ENCODE measurements at regions not wholly inside any gene's neighbourhood (a gene's known extent, or its start where the extent isn't known, plus 50 kb on each side); places are given as distances from the start of the nearest gene placed in this dataset.

- DNase-seq (ENCODE audit: insufficient read length, low spot score, missing footprints) = no peak
- no peak for TF ChIP-seq CTCF (IDR thresholded peaks at IDR 0.05; ENCODE audit: extremely low read depth, low read depth, low read length)
Observed at GRCh38 chr13:33752094-33752493, 65.9 kb upstream of the RFC3 start.

GRCh38 chr13:33752597-33752996 lies 65.4 kb upstream of the RFC3 start:
- no peak for DNase-seq (ENCODE audit: insufficient read length, low spot score, missing footprints)
- no peak overlapping the region for H3K4me2 ChIP-seq (ENCODE audit: insufficient read depth, low read length)
- H3K4me3 ChIP-seq (ENCODE audit: insufficient read depth, low read length) = no peak overlapping the region
- peaks cover 13% of the 10 kb centered on the region for H3K27me3 ChIP-seq (ENCODE audit: insufficient read depth, low read length)
- H3K9me3 ChIP-seq (ENCODE audit: low read depth, low read length) = no peaks in the 10 kb centered on the region
- H3K36me3 ChIP-seq (ENCODE audit: insufficient read depth, low read length) = no peaks in the 10 kb centered on the region
- H4K20me1 ChIP-seq (ENCODE audit: insufficient read depth, low read length) = no peaks in the 10 kb centered on the region
- H3K27ac ChIP-seq (ENCODE audit: low read depth, low read length) = no peak overlapping the region
- no peaks in the 10 kb centered on the region for H3K79me2 ChIP-seq (ENCODE audit: insufficient read depth, low read length)
- H2AFZ ChIP-seq (ENCODE audit: low read length) = no peak overlapping the region
- TF ChIP-seq CTCF (IDR thresholded peaks at IDR 0.05; ENCODE audit: extremely low read depth, low read depth, low read length) = no peak
- H3K4me1 ChIP-seq (ENCODE audit: insufficient read depth, low read length) = peaks cover 9% of the 10 kb centered on the region

More at GRCh38 chr13:33752094-33752493, 65.9 kb upstream of the RFC3 start:
- H3K27me3 ChIP-seq (ENCODE audit: insufficient read depth, low read length) = peaks cover 13% of the 10 kb centered on the region
- no peak overlapping the region for H3K27ac ChIP-seq (ENCODE audit: low read depth, low read length)
- H3K4me3 ChIP-seq (ENCODE audit: insufficient read depth, low read length) = no peak overlapping the region
- H2AFZ ChIP-seq (ENCODE audit: low read length) = no peak overlapping the region
- no peaks in the 10 kb centered on the region for H3K79me2 ChIP-seq (ENCODE audit: insufficient read depth, low read length)
- no peak overlapping the region for H3K4me2 ChIP-seq (ENCODE audit: insufficient read depth, low read length)
- H3K36me3 ChIP-seq (ENCODE audit: insufficient read depth, low read length) = no peaks in the 10 kb centered on the region
- H4K20me1 ChIP-seq (ENCODE audit: insufficient read depth, low read length) = no peaks in the 10 kb centered on the region
- peaks cover 9% of the 10 kb centered on the region for H3K4me1 ChIP-seq (ENCODE audit: insufficient read depth, low read length)
- H3K9me3 ChIP-seq (ENCODE audit: low read depth, low read length) = no peaks in the 10 kb centered on the region

- DNase-seq (ENCODE audit: insufficient read length, low spot score, missing footprints) = no peak
- Histone ChIP-seq H4K20me1 (ENCODE audit: insufficient read depth, low read length) (no peaks in the 10 kb centered on the region), H3K4me1 (ENCODE audit: insufficient read depth, low read length) (no peaks in the 10 kb centered on the region), H3K79me2 (ENCODE audit: insufficient read depth, low read length) (no peaks in the 10 kb centered on the region), H3K27ac (ENCODE audit: low read depth, low read length) (no peak overlapping the region), H2AFZ (ENCODE audit: low read length) (no peak overlapping the region), H3K4me3 (ENCODE audit: insufficient read depth, low read length) (no peak overlapping the region), H3K9me3 (ENCODE audit: low read depth, low read length) (no peaks in the 10 kb centered on the region), H3K36me3 (ENCODE audit: insufficient read depth, low read length) (no peaks in the 10 kb centered on the region), H3K4me2 (ENCODE audit: insufficient read depth, low read length) (no peak overlapping the region), H3K27me3 (ENCODE audit: insufficient read depth, low read length) (peaks cover 13% of the 10 kb centered on the region)
- no peak for TF ChIP-seq CTCF (IDR thresholded peaks at IDR 0.05; ENCODE audit: extremely low read depth, low read depth, low read length)
Observed at GRCh38 chr13:33756929-33757328, 61.0 kb upstream of the RFC3 start.

GRCh38 chr13:33757713-33758112 lies 60.2 kb upstream of the RFC3 start:
- no peak for TF ChIP-seq CTCF (IDR thresholded peaks at IDR 0.05; ENCODE audit: extremely low read depth, low read depth, low read length)

More at GRCh38 chr13:33757713-33758112, 60.2 kb upstream of the RFC3 start:
- no peaks in the 10 kb centered on the region for H3K36me3 ChIP-seq (ENCODE audit: insufficient read depth, low read length)
- no peak for DNase-seq (ENCODE audit: insufficient read length, low spot score, missing footprints)
- H4K20me1 ChIP-seq (ENCODE audit: insufficient read depth, low read length) = no peaks in the 10 kb centered on the region
- no peak overlapping the region for H3K27ac ChIP-seq (ENCODE audit: low read depth, low read length)
- peaks cover 6% of the 10 kb centered on the region for H3K27me3 ChIP-seq (ENCODE audit: insufficient read depth, low read length)
- no peak overlapping the region for H3K4me3 ChIP-seq (ENCODE audit: insufficient read depth, low read length)
- no peaks in the 10 kb centered on the region for H3K4me1 ChIP-seq (ENCODE audit: insufficient read depth, low read length)
- H3K9me3 ChIP-seq (ENCODE audit: low read depth, low read length) = no peaks in the 10 kb centered on the region
- H3K4me2 ChIP-seq (ENCODE audit: insufficient read depth, low read length) = no peak overlapping the region
- H3K79me2 ChIP-seq (ENCODE audit: insufficient read depth, low read length) = no peaks in the 10 kb centered on the region
- H2AFZ ChIP-seq (ENCODE audit: low read length) = no peak overlapping the region

Measured in osteoblast (primary cell).